GM12878 (cell line): ENCODE measurements at regions not wholly inside any gene's neighbourhood (a gene's known extent, or its start where the extent isn't known, plus 50 kb on each side); places are given as distances from the start of the nearest gene placed in this dataset.

Source experiments
- ATAC-seq: fragments of 200-7000 bp; cut with Tn5 transposase; 3 replicates; pipeline ENCODE4 v1.9.1; 2020; ENCODE audit warnings: mild to moderate bottlenecking, moderate library complexity
- BruUV-seq: library from RNA; stranded (reverse); fragments of 400-500 nt; replicated peaks from 2 replicates; lab custom pipeline; 2021; lab: Mats Ljungman, UMichigan
- CTCF ChIA-PET: fragments of 300-600 bp; sonication (Branson Sonifier 250); formaldehyde crosslinking; extraction: SDS; loops from one replicate; lab custom pipeline; 2021; ENCODE audit warnings: inconsistent platforms; lab: Yijun Ruan, JAX
- POLR2A ChIA-PET: fragments of 350-600 bp; formaldehyde crosslinking; extraction: SDS; loops from one replicate; lab custom pipeline; 2021; ENCODE audit warnings: inconsistent platforms; lab: Charles Lee
- RAD21 ChIA-PET: fragments of 300-600 bp; sonication (Branson Sonifier 250); formaldehyde crosslinking; loops from one replicate; lab custom pipeline; 2023; ENCODE audit warnings: antibody characterized with exemption; ENCODE audit not compliant: unreplicated experiment; lab: Charles Lee
- SMC1A ChIA-PET: fragments of 300-600 bp; sonication (Branson Sonifier 250); formaldehyde crosslinking; loops from one replicate; lab custom pipeline; 2023; ENCODE audit not compliant: unreplicated experiment, uncharacterized antibody; lab: Charles Lee
- DNase-seq: peaks from one replicate; pipeline ENCODE4 v3.0.0-alpha.2; 2011; ENCODE audit warnings: low read depth, low spot score
- FAIRE-seq: peaks from 3 replicates; lab custom pipeline; 2011; peaks lifted over from hg19 to GRCh38; lab: Jason Lieb, UNC
- H2AFZ ChIP-seq: 2 replicates; pipeline ENCODE4 v1.6.0; 2011; ENCODE audit warnings: low read depth, low read length, control low read depth; ENCODE audit not compliant: control insufficient read depth
- H3K27ac ChIP-seq: 2 replicates; pipeline ENCODE4 v1.5.1; 2011; ENCODE audit warnings: control low read depth; ENCODE audit not compliant: control insufficient read depth, insufficient read depth
- H3K27me3 ChIP-seq, 2 experiments: replicated peaks in 1 of 2; 2 replicates each; pipeline versions ENCODE4 v1.6.0 to v1.6.1; 2011; ENCODE audit warnings: low read length in 1 of 2; ENCODE audit not compliant: control insufficient read depth in 2 of 2, insufficient read depth in 2 of 2
- H3K36me3 ChIP-seq, 2 experiments: 2 replicates each; pipeline ENCODE4 v1.5.1; 2011; ENCODE audit warnings: low read length in 1 of 2; ENCODE audit not compliant: control insufficient read depth in 2 of 2, insufficient read depth in 2 of 2
- H3K4me1 ChIP-seq: 2 replicates; pipeline ENCODE4 v1.6.1; 2011; ENCODE audit warnings: mild to moderate bottlenecking, low read length, moderate library complexity, mixed read lengths; ENCODE audit not compliant: control insufficient read depth, insufficient read depth
- H3K4me2 ChIP-seq: 2 replicates; pipeline ENCODE4 v1.6.0; 2011; ENCODE audit warnings: control low read depth; ENCODE audit not compliant: control insufficient read depth, insufficient read depth
- H3K4me3 ChIP-seq: fragments of 200-600 bp; sonication (generic); 2 replicates; pipeline ENCODE4 v1.5.1; 2016
- H3K79me2 ChIP-seq: 2 replicates; pipeline ENCODE4 v1.6.0; 2011; ENCODE audit warnings: low read length; ENCODE audit not compliant: control insufficient read depth, insufficient read depth
- H3K9ac ChIP-seq: 2 replicates; pipeline ENCODE4 v1.8.0; 2011; ENCODE audit warnings: low read length, control low read depth, mixed read lengths; ENCODE audit not compliant: control insufficient read depth, insufficient read depth
- H3K9me3 ChIP-seq: replicated peaks from 3 replicates; pipeline ENCODE4 v1.5.1; 2011; ENCODE audit warnings: mild to moderate bottlenecking, low read length; ENCODE audit not compliant: control insufficient read depth, insufficient read depth
- H4K20me1 ChIP-seq: 2 replicates; pipeline ENCODE4 v1.6.0; 2011; ENCODE audit not compliant: control insufficient read depth, insufficient read depth
- BMI1 ChIP-seq: fragments of 450-650 bp; IDR thresholded peaks from 2 replicates; pipeline ENCODE4 v1.6.1; 2016; ENCODE audit warnings: mild to moderate bottlenecking, moderate library complexity, borderline replicate concordance
- CBFB ChIP-seq: IDR thresholded peaks from 2 replicates; pipeline ENCODE4 v1.6.1; 2016; ENCODE audit warnings: antibody characterized with exemption, low read depth
- CHD1 ChIP-seq: IDR thresholded peaks from 2 replicates; pipeline ENCODE4 v1.6.1; 2012; ENCODE audit warnings: low read depth, low read length, improper control_type of control experiment
- EP300 ChIP-seq, 2 experiments: fragments of 150-350 bp in 1 of 2; IDR thresholded peaks; 2 replicates each; pipeline ENCODE4 v1.6.1; 2011 to 2012; ENCODE audit warnings: low read depth in 2 of 2, low read length in 2 of 2, borderline replicate concordance in 1 of 2, improper control_type of control experiment in 1 of 2, inconsistent platforms in 1 of 2; ENCODE audit not compliant: control insufficient read depth in 1 of 2
- MEF2B ChIP-seq: fragments of 450-650 bp; IDR thresholded peaks from 2 replicates; pipeline ENCODE4 v1.6.1; 2018; ENCODE audit warnings: mild to moderate bottlenecking, moderate library complexity; ENCODE audit not compliant: partially characterized antibody, poor library complexity, severe bottlenecking
- NRF1 ChIP-seq: conservative IDR thresholded peaks from 2 replicates; pipeline ENCODE4 v1.6.1; 2011; ENCODE audit warnings: mild to moderate bottlenecking, low read depth, low read length, improper control_type of control experiment
- POLR2AphosphoS2 ChIP-seq: IDR thresholded peaks from 2 replicates; pipeline ENCODE4 v1.6.1; 2011; ENCODE audit warnings: low read depth, mild to moderate bottlenecking, low read length, improper control_type of control experiment, moderate library complexity
- RB1 ChIP-seq: fragments of 450-650 bp; formaldehyde crosslinking; IDR thresholded peaks from 2 replicates; pipeline ENCODE4 v1.6.1; 2017; ENCODE audit warnings: mild to moderate bottlenecking, borderline replicate concordance
- SIN3A ChIP-seq: IDR thresholded peaks from 2 replicates; pipeline ENCODE4 v1.6.1; 2012; ENCODE audit warnings: low read depth, low read length, improper control_type of control experiment
- SPI1 ChIP-seq: IDR thresholded peaks from 2 replicates; pipeline ENCODE4 v1.6.1; 2011; ENCODE audit warnings: low read depth, mild to moderate bottlenecking, low read length, moderate library complexity, borderline replicate concordance; ENCODE audit not compliant: insufficient read depth
- YBX1 ChIP-seq: fragments of 450-650 bp; IDR thresholded peaks from 2 replicates; pipeline ENCODE4 v1.6.1; 2016; ENCODE audit warnings: antibody characterized with exemption
- WGBS: methylation state at CpG from one replicate; pipeline ENCODE4 v1.1.6; 2016; ENCODE audit warnings: low lambda C conversion rate; ENCODE audit not compliant: insufficient replicate concordance, insufficient coverage; ENCODE audit errors: missing lambda C conversion rate; 5-methylcytosine and 5-hydroxymethylcytosine counted together
- in situ Hi-C: fragments of 300-500 bp; cut with MboI; formaldehyde crosslinking; loops from 9 replicates; pipeline ENCODE4 v1.14.3; 2018; ENCODE audit warnings: mixed read lengths
- intact Hi-C: fragments of 100-400 bp; cut with micrococcal nuclease; formaldehyde crosslinking; loops from one replicate; pipeline ENCODE4 v1.14.2; 2022; ENCODE audit not compliant: unreplicated experiment
- TF ChIP-seq, protein P1 (sequence below): fragments of 450-650 bp; IDR thresholded peaks from 2 replicates; pipeline ENCODE4 v1.6.1; 2017; ENCODE audit warnings: mild to moderate bottlenecking, moderate library complexity
- TF ChIP-seq, protein P2 (sequence below): fragments of 450-650 bp; IDR thresholded peaks from 2 replicates; pipeline ENCODE4 v1.6.1; 2018; ENCODE audit warnings: mild to moderate bottlenecking, low read depth, moderate library complexity; ENCODE audit not compliant: partially characterized antibody
- TF ChIP-seq, protein P3 (sequence below): fragments of 450-650 bp; IDR thresholded peaks from 2 replicates; pipeline ENCODE4 v1.6.1; 2017; ENCODE audit warnings: mild to moderate bottlenecking

DNA sequence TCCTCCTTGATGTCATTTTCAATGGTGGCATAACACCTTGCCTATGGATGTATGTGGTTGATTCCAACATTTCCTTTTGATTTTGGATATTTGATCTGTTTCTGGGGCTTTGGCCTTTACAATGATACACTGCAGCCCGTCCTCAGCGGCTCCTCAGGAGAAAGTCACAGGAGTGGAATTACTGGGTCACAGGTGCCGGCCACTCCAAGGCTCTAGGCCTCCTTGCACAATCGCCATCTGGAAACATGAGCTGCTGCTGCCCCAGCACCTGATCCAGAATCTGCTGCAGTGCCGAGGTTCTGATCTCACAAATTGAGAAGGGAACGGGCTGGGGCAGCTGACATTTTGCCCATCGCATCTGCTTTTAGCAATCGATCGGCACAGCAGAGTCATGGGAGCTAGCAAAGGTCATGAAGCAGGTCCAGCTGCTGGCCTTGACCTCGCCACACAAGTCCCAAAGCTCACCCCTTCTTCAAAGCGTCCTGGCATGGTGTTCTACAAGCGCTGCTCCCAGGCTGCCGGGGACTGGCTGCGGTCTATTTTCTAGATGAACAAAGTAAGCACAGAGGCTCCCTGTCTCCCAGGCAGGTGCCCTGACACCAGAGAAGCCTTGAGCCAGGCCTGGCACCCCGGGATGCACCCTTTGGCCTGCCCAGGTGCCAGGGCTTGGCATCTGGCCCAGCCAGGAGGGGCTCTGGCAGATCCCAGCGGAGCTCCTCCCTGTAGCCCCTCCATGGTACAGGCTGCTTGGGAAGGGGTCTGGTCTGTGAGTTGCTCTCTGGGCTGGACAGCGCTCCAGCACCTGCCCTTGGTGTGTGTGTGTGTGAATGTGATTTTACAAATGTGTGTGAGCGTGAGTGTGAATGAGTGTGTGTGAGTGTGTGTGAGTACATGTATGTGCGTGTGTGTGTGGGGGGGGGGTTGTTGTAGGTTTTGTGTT lies 201.8 kb downstream of the GLRX3 start:
- BruUV-seq = no TSS peak
- FAIRE-seq (no peak), ATAC-seq (no peak), DNase-seq (no peak)
- intact Hi-C loops (no loop called here), in situ Hi-C loops (no loop called here)
- Histone ChIP-seq H3K9me3 (no peaks in the 10 kb centered on the region), H2AFZ (no peak overlapping the region), H3K4me2 (no peak overlapping the region), H3K36me3 (no peaks in the 10 kb centered on the region), H3K79me2 (no peaks in the 10 kb centered on the region), H4K20me1 (no peaks in the 10 kb centered on the region), H3K4me1 (no peaks in the 10 kb centered on the region), H3K4me3 (no peak overlapping the region), H3K9ac (no peak overlapping the region), H3K27me3 (no peaks in the 10 kb centered on the region), H3K27ac (no peak overlapping the region)
- ChIA-PET SMC1A (no interaction called here), POLR2A (no interaction called here), CTCF (interaction anchor here (0.7 kb wide), 1 partner anchor 62 kb away, joined by 3 read pairs; no protein-coding TSS in a partner anchor), RAD21 (no interaction called here)
- 37% methylated on average over 19 of the region's 19 CpGs for WGBS
- TF ChIP-seq CHD1 = no peak
- no peak for TF ChIP-seq BMI1
- no peak for TF ChIP-seq CBFB
- TF ChIP-seq, protein P1, sequence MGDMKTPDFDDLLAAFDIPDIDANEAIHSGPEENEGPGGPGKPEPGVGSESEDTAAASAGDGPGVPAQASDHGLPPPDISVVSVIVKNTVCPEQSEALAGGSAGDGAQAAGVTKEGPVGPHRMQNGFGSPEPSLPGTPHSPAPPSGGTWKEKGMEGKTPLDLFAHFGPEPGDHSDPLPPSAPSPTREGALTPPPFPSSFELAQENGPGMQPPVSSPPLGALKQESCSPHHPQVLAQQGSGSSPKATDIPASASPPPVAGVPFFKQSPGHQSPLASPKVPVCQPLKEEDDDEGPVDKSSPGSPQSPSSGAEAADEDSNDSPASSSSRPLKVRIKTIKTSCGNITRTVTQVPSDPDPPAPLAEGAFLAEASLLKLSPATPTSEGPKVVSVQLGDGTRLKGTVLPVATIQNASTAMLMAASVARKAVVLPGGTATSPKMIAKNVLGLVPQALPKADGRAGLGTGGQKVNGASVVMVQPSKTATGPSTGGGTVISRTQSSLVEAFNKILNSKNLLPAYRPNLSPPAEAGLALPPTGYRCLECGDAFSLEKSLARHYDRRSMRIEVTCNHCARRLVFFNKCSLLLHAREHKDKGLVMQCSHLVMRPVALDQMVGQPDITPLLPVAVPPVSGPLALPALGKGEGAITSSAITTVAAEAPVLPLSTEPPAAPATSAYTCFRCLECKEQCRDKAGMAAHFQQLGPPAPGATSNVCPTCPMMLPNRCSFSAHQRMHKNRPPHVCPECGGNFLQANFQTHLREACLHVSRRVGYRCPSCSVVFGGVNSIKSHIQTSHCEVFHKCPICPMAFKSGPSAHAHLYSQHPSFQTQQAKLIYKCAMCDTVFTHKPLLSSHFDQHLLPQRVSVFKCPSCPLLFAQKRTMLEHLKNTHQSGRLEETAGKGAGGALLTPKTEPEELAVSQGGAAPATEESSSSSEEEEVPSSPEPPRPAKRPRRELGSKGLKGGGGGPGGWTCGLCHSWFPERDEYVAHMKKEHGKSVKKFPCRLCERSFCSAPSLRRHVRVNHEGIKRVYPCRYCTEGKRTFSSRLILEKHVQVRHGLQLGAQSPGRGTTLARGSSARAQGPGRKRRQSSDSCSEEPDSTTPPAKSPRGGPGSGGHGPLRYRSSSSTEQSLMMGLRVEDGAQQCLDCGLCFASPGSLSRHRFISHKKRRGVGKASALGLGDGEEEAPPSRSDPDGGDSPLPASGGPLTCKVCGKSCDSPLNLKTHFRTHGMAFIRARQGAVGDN = no peak
- TF ChIP-seq NRF1 = no peak
- TF ChIP-seq, protein P2, sequence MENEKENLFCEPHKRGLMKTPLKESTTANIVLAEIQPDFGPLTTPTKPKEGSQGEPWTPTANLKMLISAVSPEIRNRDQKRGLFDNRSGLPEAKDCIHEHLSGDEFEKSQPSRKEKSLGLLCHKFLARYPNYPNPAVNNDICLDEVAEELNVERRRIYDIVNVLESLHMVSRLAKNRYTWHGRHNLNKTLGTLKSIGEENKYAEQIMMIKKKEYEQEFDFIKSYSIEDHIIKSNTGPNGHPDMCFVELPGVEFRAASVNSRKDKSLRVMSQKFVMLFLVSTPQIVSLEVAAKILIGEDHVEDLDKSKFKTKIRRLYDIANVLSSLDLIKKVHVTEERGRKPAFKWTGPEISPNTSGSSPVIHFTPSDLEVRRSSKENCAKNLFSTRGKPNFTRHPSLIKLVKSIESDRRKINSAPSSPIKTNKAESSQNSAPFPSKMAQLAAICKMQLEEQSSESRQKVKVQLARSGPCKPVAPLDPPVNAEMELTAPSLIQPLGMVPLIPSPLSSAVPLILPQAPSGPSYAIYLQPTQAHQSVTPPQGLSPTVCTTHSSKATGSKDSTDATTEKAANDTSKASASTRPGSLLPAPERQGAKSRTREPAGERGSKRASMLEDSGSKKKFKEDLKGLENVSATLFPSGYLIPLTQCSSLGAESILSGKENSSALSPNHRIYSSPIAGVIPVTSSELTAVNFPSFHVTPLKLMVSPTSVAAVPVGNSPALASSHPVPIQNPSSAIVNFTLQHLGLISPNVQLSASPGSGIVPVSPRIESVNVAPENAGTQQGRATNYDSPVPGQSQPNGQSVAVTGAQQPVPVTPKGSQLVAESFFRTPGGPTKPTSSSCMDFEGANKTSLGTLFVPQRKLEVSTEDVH = no peak
- TF ChIP-seq, protein P3, sequence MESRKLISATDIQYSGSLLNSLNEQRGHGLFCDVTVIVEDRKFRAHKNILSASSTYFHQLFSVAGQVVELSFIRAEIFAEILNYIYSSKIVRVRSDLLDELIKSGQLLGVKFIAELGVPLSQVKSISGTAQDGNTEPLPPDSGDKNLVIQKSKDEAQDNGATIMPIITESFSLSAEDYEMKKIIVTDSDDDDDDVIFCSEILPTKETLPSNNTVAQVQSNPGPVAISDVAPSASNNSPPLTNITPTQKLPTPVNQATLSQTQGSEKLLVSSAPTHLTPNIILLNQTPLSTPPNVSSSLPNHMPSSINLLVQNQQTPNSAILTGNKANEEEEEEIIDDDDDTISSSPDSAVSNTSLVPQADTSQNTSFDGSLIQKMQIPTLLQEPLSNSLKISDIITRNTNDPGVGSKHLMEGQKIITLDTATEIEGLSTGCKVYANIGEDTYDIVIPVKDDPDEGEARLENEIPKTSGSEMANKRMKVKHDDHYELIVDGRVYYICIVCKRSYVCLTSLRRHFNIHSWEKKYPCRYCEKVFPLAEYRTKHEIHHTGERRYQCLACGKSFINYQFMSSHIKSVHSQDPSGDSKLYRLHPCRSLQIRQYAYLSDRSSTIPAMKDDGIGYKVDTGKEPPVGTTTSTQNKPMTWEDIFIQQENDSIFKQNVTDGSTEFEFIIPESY = no peak
- no peak for TF ChIP-seq YBX1
- no peak for TF ChIP-seq RB1
- no peak for TF ChIP-seq EP300 (IDR thresholded peaks at IDR 0.05; ENCODE audit: borderline replicate concordance in 1 of 2, control insufficient read depth in 1 of 2, low read depth in 2 of 2, low read length in 2 of 2)
- TF ChIP-seq SIN3A = no peak
- TF ChIP-seq MEF2B = no peak
- no peak for TF ChIP-seq POLR2AphosphoS2
- TF ChIP-seq SPI1 = no peak
